Left colon (tissue), 2 donors: ENCODE measurements at regions not wholly inside any gene's neighbourhood (a gene's known extent, or its start where the extent isn't known, plus 50 kb on each side); places are given as distances from the start of the nearest gene placed in this dataset.
A peak's percentile ranks its signal among the peaks of the same experiment; 100 is the strongest.

Experiments used
- ATAC-seq: fragments of 200-7000 bp; cut with Tn5 transposase; one replicate; pipeline ENCODE4 v1.9.1; 2020; ENCODE audit warnings: mild to moderate bottlenecking, moderate library complexity
- DNase-seq, 2 donors: peaks; one replicate each; pipeline ENCODE4 v3.0.0-alpha.2; 2020
- intact Hi-C, 2 donors: fragments of 100-400 bp; cut with DNase I in 1 of 2; cut with micrococcal nuclease in 1 of 2; formaldehyde crosslinking; loops; one replicate each; pipeline versions ENCODE4 v1.11.2 to v1.14.0; 2022; cut with DNase I, micrococcal nuclease
- donor health status: DM: no; HTN: no; CAD: no.
- donor health status: DM: yes; HTN: yes; CAD: no.

- DNase-seq, result no peak
- no peak for ATAC-seq
- intact Hi-C loops, result no loop called here
These were observed 197.7 kb downstream of the UBE2E3 start for GRCh38 chr2:181178130-181178529.

DNA sequence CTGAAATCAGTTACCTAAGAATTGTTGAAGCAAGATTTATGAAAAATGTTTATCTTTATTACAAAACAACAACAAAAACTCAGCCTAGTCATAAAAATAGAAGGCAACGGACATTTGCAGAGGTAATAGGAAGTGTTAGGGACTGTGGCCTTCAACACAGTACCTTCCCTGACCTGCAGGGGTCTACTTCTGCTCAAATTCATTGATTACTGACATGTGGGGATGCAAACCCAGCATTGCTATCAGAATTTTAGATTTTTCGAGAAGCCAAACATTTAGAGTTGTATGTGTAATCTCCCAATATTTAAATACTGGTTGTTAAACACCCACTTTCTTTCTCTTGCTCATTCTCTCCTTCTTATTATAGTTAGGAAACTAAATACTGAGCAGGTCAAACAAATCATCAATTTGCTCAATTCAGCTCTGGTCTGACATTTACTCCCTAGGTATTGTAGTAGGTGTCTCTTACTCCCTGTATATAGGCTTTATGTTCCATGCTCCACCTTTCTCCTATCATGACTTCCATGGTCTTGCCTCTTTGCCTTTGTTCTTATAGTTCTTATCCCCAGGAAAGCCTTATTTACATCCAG lies 198.5 kb downstream of the UBE2E3 start:
- intact Hi-C loops, result no loop called here
- DNase-seq (no peak), ATAC-seq (no peak)

DNA sequence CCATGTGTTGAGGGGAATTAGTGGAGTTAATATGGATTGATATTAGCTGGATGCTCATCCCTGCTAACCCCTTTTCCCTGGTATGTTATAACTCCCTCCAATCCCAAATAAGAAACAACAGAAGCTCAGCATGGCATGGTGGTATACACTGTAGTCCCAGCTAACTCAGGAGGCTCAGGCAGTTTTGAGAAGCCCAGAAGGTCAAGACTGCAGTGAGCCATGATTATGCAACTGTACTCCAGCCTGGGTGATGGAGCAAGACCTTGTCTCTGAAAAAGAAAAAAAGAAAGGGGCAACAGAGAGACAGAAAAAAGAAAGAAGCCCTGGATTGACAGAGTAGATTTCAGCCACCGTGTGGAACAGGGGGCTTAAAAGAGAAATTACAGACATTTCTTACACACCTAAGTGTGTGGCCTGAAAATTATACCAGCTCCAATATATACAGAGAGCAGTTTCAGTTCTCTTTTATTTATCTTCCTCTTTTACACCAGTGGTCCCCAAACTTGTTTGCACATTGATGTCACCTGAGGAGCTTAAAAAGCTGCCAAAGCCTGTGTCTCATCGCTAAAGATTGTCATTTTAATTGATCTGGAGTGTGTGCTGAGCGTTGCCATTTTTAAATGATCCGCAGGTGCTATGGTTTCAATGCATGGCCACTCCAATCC lies 203.6 kb downstream of the UBE2E3 start:
- ATAC-seq (no peak), DNase-seq (no peak)
- intact Hi-C loops, result no loop called here

GRCh38 chr2:181185421-181185820 lies 205.0 kb downstream of the UBE2E3 start:
- intact Hi-C loops, result no loop called here
- DNase-seq, result no peak
- ATAC-seq, result no peak

GRCh38 chr2:181185948-181186347 lies 205.5 kb downstream of the UBE2E3 start:
- intact Hi-C loops, result no loop called here
- no peak for DNase-seq
- no peak for ATAC-seq

DNA sequence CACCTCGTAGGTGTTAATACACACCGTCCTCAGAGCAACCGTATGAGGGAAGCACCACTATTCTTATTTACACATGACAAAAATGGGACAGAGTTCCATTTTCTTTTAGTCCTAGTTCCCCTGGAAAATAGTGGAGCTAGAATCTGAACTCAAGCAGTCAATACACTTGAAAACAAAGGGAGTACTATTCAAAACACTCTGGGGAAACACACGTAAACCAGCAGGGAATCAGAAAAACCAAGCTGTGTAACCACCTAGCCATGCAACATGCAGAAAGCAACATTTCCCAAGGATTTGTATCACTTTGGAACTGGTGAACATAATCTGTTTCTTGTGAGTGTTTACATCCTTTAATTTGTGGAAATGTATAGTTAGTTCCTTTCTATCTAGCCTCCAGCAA lies 208.2 kb downstream of the UBE2E3 start:
- ATAC-seq (no peak), DNase-seq (no peak)
- intact Hi-C loops, result no loop called here

DNA sequence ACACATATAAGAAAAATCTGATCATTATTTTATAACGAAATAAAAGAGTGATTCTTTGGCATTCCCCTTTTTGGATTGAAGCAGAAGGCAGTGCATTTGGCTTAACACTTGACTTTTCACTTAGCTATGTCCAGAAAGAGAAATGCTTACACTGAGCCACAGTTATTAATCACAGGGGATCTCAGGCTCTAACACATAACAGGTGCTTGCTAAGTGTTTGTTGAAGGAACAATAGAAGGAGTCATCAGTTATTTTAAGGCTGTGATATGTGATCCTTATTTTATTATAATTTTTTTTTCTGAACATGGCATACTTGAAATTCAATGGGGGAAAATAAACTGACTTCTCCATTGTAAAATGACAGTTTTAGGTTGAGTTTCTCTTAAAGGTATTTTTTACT lies 209.5 kb downstream of the UBE2E3 start:
- intact Hi-C loops, result no loop called here
- no peak for ATAC-seq

GRCh38 chr2:181190711-181191110 lies 210.3 kb downstream of the UBE2E3 start:
- DNase-seq (no peak), ATAC-seq (no peak)
- intact Hi-C loops, result no loop called here

More for the DNA sequence above, 209.5 kb downstream of the UBE2E3 start:
- no peak for DNase-seq

GRCh38 chr2:181193550-181193949 lies 213.1 kb downstream of the UBE2E3 start:
- DNase-seq (no peak), ATAC-seq (no peak)
- intact Hi-C loops, result no loop called here

DNA sequence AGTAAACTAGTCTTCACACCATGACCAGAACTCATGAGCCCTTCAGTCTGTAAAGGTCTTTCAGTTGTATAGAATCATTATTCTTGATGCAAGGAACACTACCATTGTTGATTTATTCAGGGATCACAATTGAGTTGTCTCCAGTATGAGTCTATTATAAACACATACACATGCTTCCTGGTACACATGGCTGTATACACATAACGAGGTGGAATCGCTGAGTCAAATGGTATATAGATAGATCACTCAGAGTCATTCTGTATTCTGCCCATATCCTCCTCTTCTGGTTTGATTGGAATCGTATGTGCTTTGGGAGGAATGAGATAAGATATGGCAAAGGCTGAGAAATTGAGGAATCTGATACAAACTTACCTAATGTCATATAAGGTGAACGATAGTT lies 216.0 kb downstream of the UBE2E3 start:
- intact Hi-C loops, result no loop called here
- ATAC-seq, result no peak
- no peak for DNase-seq

GRCh38 chr2:181197140-181197760 lies 216.8 kb downstream of the UBE2E3 start:
- ATAC-seq (no peak), DNase-seq (no peak)

DNA sequence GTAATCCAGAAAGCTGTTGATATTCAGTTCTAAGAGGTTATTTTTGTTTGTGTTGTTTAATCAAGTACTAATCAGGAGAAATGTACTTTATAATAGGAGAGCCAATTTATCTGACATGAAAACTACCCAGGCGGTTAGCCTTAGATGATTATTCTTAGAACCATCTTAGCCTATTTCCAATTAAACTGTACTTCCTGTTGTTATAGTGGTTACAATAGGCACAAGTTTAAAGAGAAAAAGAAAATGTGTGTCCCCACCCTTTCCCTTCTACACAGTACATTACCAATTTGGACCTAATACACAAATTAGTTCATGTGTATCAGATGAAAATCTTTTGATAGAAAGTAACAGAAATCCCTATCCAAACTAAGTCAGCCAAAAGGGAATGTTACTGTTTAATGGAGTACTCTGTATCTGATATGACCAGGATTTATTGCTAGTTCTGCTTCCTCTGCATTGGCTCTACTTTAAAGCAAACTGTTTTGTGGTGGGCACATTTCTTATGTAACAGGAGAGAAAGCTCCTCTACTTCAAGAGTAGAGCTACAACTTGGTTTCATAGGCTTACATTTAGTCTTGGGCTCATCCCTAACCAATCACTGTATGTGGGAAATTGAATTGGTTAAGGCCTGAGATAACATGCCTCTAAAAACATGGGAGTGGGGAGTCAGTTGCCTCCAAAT lies 217.9 kb downstream of the UBE2E3 start:
- intact Hi-C loops, result no loop called here
- DNase-seq, result no peak
- ATAC-seq, result no peak

More at GRCh38 chr2:181197140-181197760, 216.8 kb downstream of the UBE2E3 start:
- intact Hi-C loops, result no loop called here

DNA sequence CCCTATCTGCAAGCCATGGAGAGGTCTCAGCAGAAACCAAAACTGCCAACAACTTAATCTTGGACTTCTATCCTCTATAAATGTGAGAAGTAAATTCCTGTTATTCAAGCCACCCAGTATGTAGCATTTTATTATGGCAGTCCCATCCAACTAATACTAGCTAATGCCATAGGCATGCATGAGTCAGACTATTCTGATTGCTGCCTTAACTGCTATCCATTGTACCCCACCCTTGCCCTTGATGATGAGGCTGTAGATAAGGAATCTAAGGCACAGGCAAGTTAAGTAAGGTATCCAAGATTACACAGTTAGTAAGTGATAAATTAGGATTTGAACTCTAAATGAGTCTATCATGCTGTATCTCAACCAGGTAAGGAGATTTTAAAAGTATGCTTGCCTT lies 223.0 kb downstream of the UBE2E3 start:
- intact Hi-C loops, result no loop called here
- ATAC-seq, result peak; percentile 50
- no peak for DNase-seq

GRCh38 chr2:181203916-181204315 lies 223.5 kb downstream of the UBE2E3 start:
- DNase-seq (no peak), ATAC-seq (no peak)
- intact Hi-C loops, result no loop called here

DNA sequence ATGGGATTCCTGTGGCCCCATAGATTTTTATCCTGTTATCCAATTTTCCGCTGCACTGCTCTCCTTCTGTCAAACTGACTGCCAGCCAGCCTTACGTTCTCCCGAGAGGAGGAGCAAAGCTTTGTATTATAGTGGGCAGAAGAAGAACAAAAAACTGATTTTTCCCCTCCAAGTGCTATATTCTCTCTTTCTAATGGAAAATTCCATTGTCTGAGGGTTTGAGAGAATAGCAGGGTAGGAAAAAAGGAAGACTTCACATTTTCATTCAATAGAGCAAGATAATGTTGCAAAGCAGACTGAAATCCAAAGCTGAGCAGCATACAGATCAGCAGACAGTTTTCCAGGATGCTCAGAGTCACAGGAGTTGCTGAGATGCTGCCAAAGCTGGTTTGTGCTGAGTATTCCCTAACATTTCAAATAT lies 238.0 kb downstream of the UBE2E3 start:
- ATAC-seq (no peak), DNase-seq (no peak)
- intact Hi-C loops, result no loop called here

GRCh38 chr2:181223234-181223633 lies 234.0 kb upstream of the ITGA4 start:
- intact Hi-C loops, result no loop called here
- ATAC-seq (no peak), DNase-seq (no peak)

- intact Hi-C loops, result no loop called here
- ATAC-seq (no peak), DNase-seq (no peak)
These were observed 232.3 kb upstream of the ITGA4 start for GRCh38 chr2:181224866-181225265.

GRCh38 chr2:181228661-181229060 lies 228.5 kb upstream of the ITGA4 start:
- intact Hi-C loops, result no loop called here
- ATAC-seq (peak; percentile 69), DNase-seq (no peak)

DNA sequence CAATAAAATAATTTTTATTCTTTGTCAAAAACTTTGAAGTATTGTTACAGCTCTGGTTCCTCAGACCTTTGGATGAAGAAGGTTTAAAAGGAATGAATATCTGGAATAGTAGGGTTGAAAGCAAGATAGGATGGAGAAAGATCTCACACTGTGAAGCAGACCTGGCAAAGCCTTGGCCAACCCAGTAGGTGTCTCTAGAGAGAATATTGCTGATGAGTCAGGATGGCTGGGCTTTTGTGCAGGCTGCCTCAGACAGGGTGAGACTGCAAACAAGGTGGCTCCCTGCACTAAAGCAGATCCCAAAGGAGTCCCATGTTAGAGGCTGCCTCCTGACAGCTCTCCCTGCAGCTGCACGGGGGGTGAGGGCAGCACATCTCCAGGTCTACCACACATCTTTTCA lies 226.0 kb upstream of the ITGA4 start:
- ATAC-seq (no peak), DNase-seq (no peak)
- intact Hi-C loops, result no loop called here
